Mesendoderm (in vitro differentiated cells): ENCODE measurements at regions not wholly inside any gene's neighbourhood (a gene's known extent, or its start where the extent isn't known, plus 50 kb on each side); places are given as distances from the start of the nearest gene placed in this dataset.

ENCODE experiments used
- DNase-seq: peaks from one replicate; pipeline ENCODE4 v3.0.0; 2013
- H2AK5ac ChIP-seq: 2 replicates; pipeline ENCODE4 v1.6.1; 2013; ENCODE audit warnings: low read length, inconsistent platforms
- H2BK120ac ChIP-seq: 2 replicates; pipeline ENCODE4 v1.6.1; 2013; ENCODE audit warnings: low read depth, mild to moderate bottlenecking, low read length, moderate library complexity, mixed read lengths
- H2BK15ac ChIP-seq: replicated peaks from 2 replicates; pipeline ENCODE4 v1.6.1; 2013; ENCODE audit warnings: low read depth, mild to moderate bottlenecking, moderate library complexity
- H2BK5ac ChIP-seq: 2 replicates; pipeline ENCODE4 v1.6.1; 2013; ENCODE audit warnings: low read length, inconsistent platforms
- H3K18ac ChIP-seq: 2 replicates; pipeline ENCODE4 v1.6.1; 2013; ENCODE audit warnings: mild to moderate bottlenecking, low read length, mixed read lengths
- H3K23ac ChIP-seq: one replicate; pipeline ENCODE4 v1.6.1; 2013; ENCODE audit warnings: low read length
- H3K27ac ChIP-seq: 2 replicates; pipeline ENCODE4 v1.5.1; 2013; ENCODE audit warnings: low read depth, mild to moderate bottlenecking, inconsistent platforms, low read length, moderate library complexity
- H3K27me3 ChIP-seq: 2 replicates; pipeline ENCODE4 v1.6.1; 2013; ENCODE audit warnings: low read length, control low read depth, mild to moderate bottlenecking, inconsistent platforms; ENCODE audit not compliant: insufficient read depth, poor library complexity
- H3K36me3 ChIP-seq: 2 replicates; pipeline ENCODE4 v1.6.1; 2013; ENCODE audit warnings: low read length, inconsistent platforms; ENCODE audit not compliant: control insufficient read depth, insufficient read depth
- H3K4ac ChIP-seq: one replicate; pipeline ENCODE4 v1.6.1; 2013; ENCODE audit warnings: low read depth, mild to moderate bottlenecking, low read length, moderate library complexity
- H3K4me1 ChIP-seq: 2 replicates; pipeline ENCODE4 v1.6.1; 2013; ENCODE audit warnings: low read depth, low read length, inconsistent platforms; ENCODE audit not compliant: control insufficient read depth
- H3K4me2 ChIP-seq: 2 replicates; pipeline ENCODE4 v1.6.1; 2013; ENCODE audit warnings: low read length
- H3K4me3 ChIP-seq: 2 replicates; pipeline ENCODE4 v1.5.1; 2013; ENCODE audit warnings: mild to moderate bottlenecking, low read length
- H3K56ac ChIP-seq: one replicate; pipeline ENCODE4 v1.6.1; 2013; ENCODE audit warnings: low read length
- H3K79me1 ChIP-seq: 2 replicates; pipeline ENCODE4 v1.6.1; 2013; ENCODE audit warnings: low read length, inconsistent platforms
- H3K79me2 ChIP-seq: 2 replicates; pipeline ENCODE4 v1.6.1; 2013; ENCODE audit warnings: mild to moderate bottlenecking, low read length; ENCODE audit not compliant: control insufficient read depth, insufficient read depth
- H3K9ac ChIP-seq: 2 replicates; pipeline ENCODE4 v1.6.1; 2013; ENCODE audit warnings: low read length, inconsistent platforms
- H4K5ac ChIP-seq: one replicate; pipeline ENCODE4 v1.6.1; 2013; ENCODE audit warnings: low read length
- H4K8ac ChIP-seq: one replicate; pipeline ENCODE4 v1.6.1; 2013; ENCODE audit warnings: low read depth, mild to moderate bottlenecking, control low read depth, low read length, moderate library complexity
- WGBS: extraction: QIAGEN DNeasy Blood & Tissue Kit; methylation state at CpG from one replicate; pipeline ENCODE4 v1.1.7; 2013; ENCODE audit warnings: low lambda C conversion rate, missing lambda C conversion rate; ENCODE audit not compliant: insufficient coverage; ENCODE audit errors: extremely low coverage; 5-methylcytosine and 5-hydroxymethylcytosine counted together

- Histone ChIP-seq H3K79me1 (no peaks in the 10 kb centered on the region), H2BK5ac (no peak overlapping the region), H4K5ac (no peak overlapping the region), H3K27me3 (no peaks in the 10 kb centered on the region), H3K4me2 (peak overlapping the region; percentile 16), H2BK120ac (no peak overlapping the region), H3K4me3 (no peak overlapping the region), H3K79me2 (no peaks in the 10 kb centered on the region), H3K23ac (no peak overlapping the region), H4K8ac (no peak overlapping the region), H2AK5ac (no peak overlapping the region), H3K18ac (no peak overlapping the region), H3K27ac (no peak overlapping the region), H2BK15ac (no peak overlapping the region), H3K4ac (no peak overlapping the region), H3K9ac (no peak overlapping the region), H3K4me1 (no peaks in the 10 kb centered on the region), H3K56ac (peak overlapping the region; percentile 68), H3K36me3 (no peaks in the 10 kb centered on the region)
- DNase-seq, result no peak
- WGBS, result no CpG with 5 or more reads among the region's 2 CpGs
These were observed 494.9 kb downstream of the FOXO1 start for GRCh38 chr13:40171566-40171965.

GRCh38 chr13:40172149-40172591 is 494.3 kb downstream of the FOXO1 start:
- H3K27me3 ChIP-seq, result no peaks in the 10 kb centered on the region
- no CpG with 5 or more reads among the region's 32 CpGs for WGBS
- H2BK5ac ChIP-seq, result no peak overlapping the region
- no peak overlapping the region for H2BK15ac ChIP-seq
- H4K5ac ChIP-seq, result no peak overlapping the region
- H3K79me1 ChIP-seq, result no peaks in the 10 kb centered on the region
- no peak overlapping the region for H3K23ac ChIP-seq
- H3K18ac ChIP-seq, result no peak overlapping the region
- H3K4me3 ChIP-seq, result no peak overlapping the region
- peak; percentile 67 for DNase-seq
- no peaks in the 10 kb centered on the region for H3K79me2 ChIP-seq
- no peaks in the 10 kb centered on the region for H3K4me1 ChIP-seq
- H2BK120ac ChIP-seq, result no peak overlapping the region
- H3K36me3 ChIP-seq, result no peaks in the 10 kb centered on the region
- H3K9ac ChIP-seq, result peak overlapping the region; percentile 51
- H3K27ac ChIP-seq, result no peak overlapping the region
- H2AK5ac ChIP-seq, result no peak overlapping the region
- H3K56ac ChIP-seq, result peak overlapping the region; percentile 68
- H3K4me2 ChIP-seq, result peak overlapping the region; percentile 16
- H4K8ac ChIP-seq, result no peak overlapping the region
- no peak overlapping the region for H3K4ac ChIP-seq

GRCh38 chr13:40172878-40173277 is 493.6 kb downstream of the FOXO1 start:
- Histone ChIP-seq H3K9ac (no peak overlapping the region), H3K4me3 (no peak overlapping the region), H3K27ac (no peak overlapping the region), H3K79me2 (no peaks in the 10 kb centered on the region), H3K56ac (no peak overlapping the region), H3K18ac (no peak overlapping the region), H4K8ac (no peak overlapping the region), H4K5ac (no peak overlapping the region), H3K4ac (no peak overlapping the region), H2BK120ac (no peak overlapping the region), H2AK5ac (no peak overlapping the region), H2BK15ac (no peak overlapping the region), H3K36me3 (no peaks in the 10 kb centered on the region), H3K23ac (no peak overlapping the region), H3K4me2 (no peak overlapping the region), H3K4me1 (no peaks in the 10 kb centered on the region), H2BK5ac (no peak overlapping the region), H3K79me1 (no peaks in the 10 kb centered on the region), H3K27me3 (no peaks in the 10 kb centered on the region)
- WGBS, result no CpG with 5 or more reads among the region's 7 CpGs
- DNase-seq, result no peak

GRCh38 chr13:40175639-40176038 is 490.8 kb downstream of the FOXO1 start:
- no peak overlapping the region for H2AK5ac ChIP-seq
- H3K23ac ChIP-seq, result no peak overlapping the region
- H3K36me3 ChIP-seq, result no peaks in the 10 kb centered on the region
- H3K79me2 ChIP-seq, result no peaks in the 10 kb centered on the region
- H3K79me1 ChIP-seq, result no peaks in the 10 kb centered on the region
- no peaks in the 10 kb centered on the region for H3K27me3 ChIP-seq
- no peak overlapping the region for H2BK5ac ChIP-seq
- H3K56ac ChIP-seq, result no peak overlapping the region
- no peaks in the 10 kb centered on the region for H3K4me1 ChIP-seq
- H3K9ac ChIP-seq, result no peak overlapping the region
- no peak overlapping the region for H3K18ac ChIP-seq
- no peak overlapping the region for H3K4me3 ChIP-seq
- no peak overlapping the region for H2BK15ac ChIP-seq
- H4K5ac ChIP-seq, result no peak overlapping the region
- H3K4ac ChIP-seq, result no peak overlapping the region
- H3K27ac ChIP-seq, result no peak overlapping the region
- no peak overlapping the region for H3K4me2 ChIP-seq
- no peak overlapping the region for H2BK120ac ChIP-seq
- DNase-seq, result no peak
- no peak overlapping the region for H4K8ac ChIP-seq

GRCh38 chr13:40176242-40176641 is 490.2 kb downstream of the FOXO1 start:
- no peak overlapping the region for H3K9ac ChIP-seq
- no peak overlapping the region for H3K4me2 ChIP-seq
- H3K56ac ChIP-seq, result no peak overlapping the region
- H3K4me1 ChIP-seq, result no peaks in the 10 kb centered on the region
- no peaks in the 10 kb centered on the region for H3K36me3 ChIP-seq
- H3K79me1 ChIP-seq, result no peaks in the 10 kb centered on the region
- no peak overlapping the region for H3K18ac ChIP-seq
- no peak overlapping the region for H3K27ac ChIP-seq
- no peak overlapping the region for H3K23ac ChIP-seq
- H2AK5ac ChIP-seq, result no peak overlapping the region
- WGBS, result no CpG with 5 or more reads among the region's 7 CpGs
- DNase-seq, result no peak
- no peaks in the 10 kb centered on the region for H3K79me2 ChIP-seq
- H3K4ac ChIP-seq, result no peak overlapping the region
- no peak overlapping the region for H4K8ac ChIP-seq
- H4K5ac ChIP-seq, result no peak overlapping the region
- no peak overlapping the region for H2BK15ac ChIP-seq
- no peak overlapping the region for H3K4me3 ChIP-seq
- no peak overlapping the region for H2BK5ac ChIP-seq
- no peaks in the 10 kb centered on the region for H3K27me3 ChIP-seq
- no peak overlapping the region for H2BK120ac ChIP-seq

- Histone ChIP-seq H3K23ac (no peak overlapping the region), H3K36me3 (no peaks in the 10 kb centered on the region), H2AK5ac (no peak overlapping the region), H3K9ac (no peak overlapping the region), H3K18ac (no peak overlapping the region), H4K5ac (no peak overlapping the region), H3K4me1 (no peaks in the 10 kb centered on the region), H3K4me2 (no peak overlapping the region), H3K4ac (no peak overlapping the region), H3K27me3 (no peaks in the 10 kb centered on the region), H2BK120ac (no peak overlapping the region), H3K56ac (no peak overlapping the region), H3K79me1 (no peaks in the 10 kb centered on the region), H2BK15ac (no peak overlapping the region), H3K4me3 (no peak overlapping the region), H3K79me2 (no peaks in the 10 kb centered on the region), H3K27ac (no peak overlapping the region), H4K8ac (no peak overlapping the region), H2BK5ac (no peak overlapping the region)
- no CpG with 5 or more reads among the region's 5 CpGs for WGBS
- no peak for DNase-seq
These were observed 488.3 kb downstream of the FOXO1 start for GRCh38 chr13:40178130-40178529.
